ENCODE measurements at regions not wholly inside any gene's neighbourhood (a gene's known extent, or its start where the extent isn't known, plus 50 kb on each side); places are given as distances from the start of the nearest gene placed in this dataset.

DNA sequence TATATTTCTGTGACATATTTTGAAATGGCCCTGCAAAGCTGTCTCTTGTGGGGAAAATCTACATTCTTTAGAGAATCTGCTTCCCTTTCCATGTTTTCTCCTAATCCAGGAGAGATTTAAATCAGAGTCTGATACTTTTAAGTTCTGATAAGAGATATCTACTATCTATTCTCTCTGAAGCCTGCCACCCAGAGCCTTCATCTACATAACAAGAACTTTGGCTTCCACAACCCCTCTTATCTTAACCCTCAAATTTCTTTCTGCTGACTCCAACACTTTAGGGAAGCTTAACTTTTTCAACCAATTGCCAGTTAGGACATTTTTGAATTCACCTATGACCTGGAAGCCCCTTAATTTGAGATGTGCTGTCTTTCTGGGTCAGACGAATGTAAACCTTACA, 965.2 kb downstream of the TBC1D22A start:
- TF ChIP-seq, protein P1, sequence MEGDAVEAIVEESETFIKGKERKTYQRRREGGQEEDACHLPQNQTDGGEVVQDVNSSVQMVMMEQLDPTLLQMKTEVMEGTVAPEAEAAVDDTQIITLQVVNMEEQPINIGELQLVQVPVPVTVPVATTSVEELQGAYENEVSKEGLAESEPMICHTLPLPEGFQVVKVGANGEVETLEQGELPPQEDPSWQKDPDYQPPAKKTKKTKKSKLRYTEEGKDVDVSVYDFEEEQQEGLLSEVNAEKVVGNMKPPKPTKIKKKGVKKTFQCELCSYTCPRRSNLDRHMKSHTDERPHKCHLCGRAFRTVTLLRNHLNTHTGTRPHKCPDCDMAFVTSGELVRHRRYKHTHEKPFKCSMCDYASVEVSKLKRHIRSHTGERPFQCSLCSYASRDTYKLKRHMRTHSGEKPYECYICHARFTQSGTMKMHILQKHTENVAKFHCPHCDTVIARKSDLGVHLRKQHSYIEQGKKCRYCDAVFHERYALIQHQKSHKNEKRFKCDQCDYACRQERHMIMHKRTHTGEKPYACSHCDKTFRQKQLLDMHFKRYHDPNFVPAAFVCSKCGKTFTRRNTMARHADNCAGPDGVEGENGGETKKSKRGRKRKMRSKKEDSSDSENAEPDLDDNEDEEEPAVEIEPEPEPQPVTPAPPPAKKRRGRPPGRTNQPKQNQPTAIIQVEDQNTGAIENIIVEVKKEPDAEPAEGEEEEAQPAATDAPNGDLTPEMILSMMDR (conservative IDR thresholded peaks at IDR 0.05; ENCODE audit: low read length), result no peak
- no peak for TF ChIP-seq EZH2phosphoT487 (IDR thresholded peaks at IDR 0.05; ENCODE audit: borderline replicate concordance)
